ENCODE measurements at regions not wholly inside any gene's neighbourhood (a gene's known extent, or its start where the extent isn't known, plus 50 kb on each side); places are given as distances from the start of the nearest gene placed in this dataset.

- no peak overlapping the region for H3K9ac ChIP-seq (ENCODE audit: insufficient read depth in 1 of 2, low read depth in 2 of 2, low read length in 2 of 2)
- FAIRE-seq (no peak), DNase-seq (ENCODE audit: extremely low read depth in 1 of 4, low spot score in 3 of 4) (no peak), ATAC-seq (no peak)
- no peaks in the 10 kb centered on the region; the same call in 1 of the 2 replicates for H4K20me1 ChIP-seq (replicated peaks; ENCODE audit: control insufficient read depth, insufficient read depth, low read length)
- no peak overlapping the region for H3K4me2 ChIP-seq (ENCODE audit: insufficient read depth, low read length)
- peaks cover 7% of the 10 kb centered on the region for H3K9me1 ChIP-seq (ENCODE audit: control insufficient read depth, insufficient read depth, low read length)
- no peak for TF ChIP-seq XRCC4 (IDR thresholded peaks at IDR 0.05; ENCODE audit: extremely low read depth, insufficient read depth, insufficient read length)
- no peak for TF ChIP-seq ARID4B (CRISPR knock-in tag; IDR thresholded peaks at IDR 0.05)
- TF ChIP-seq SAP30 (IDR thresholded peaks at IDR 0.05; ENCODE audit: borderline replicate concordance, insufficient read depth, low read depth, low read length, poor library complexity, severe bottlenecking): no peak
- in situ Hi-C loops (cut with MboI) (no loop called here), intact Hi-C loops (cut with micrococcal nuclease) (no loop called here)
- peaks cover 0 to 12% of the 10 kb centered on the region in 2 experiments; a peak in 1 of 5 replicates for H3K4me1 ChIP-seq (replicated peaks in 1 of 2; ENCODE audit: control insufficient read depth in 2 of 2, insufficient read depth in 2 of 2, low read length in 2 of 2)
- ChIA-PET POLR2A (interaction anchor here (0.6 kb wide), 1 partner anchor 144 kb away, joined by 3 read pairs; no protein-coding TSS in a partner anchor), CTCF (ENCODE audit: low intra/inter-chr PET ratio) (no interaction called here)
- H3K4me3 ChIP-seq: no peak overlapping the region
- H3K36me3 ChIP-seq (ENCODE audit: control insufficient read depth, insufficient read depth, low read length): no peaks in the 10 kb centered on the region
- BruUV-seq (replicated peaks): no TSS peak
- no peaks in the 10 kb centered on the region for H3K9me3 ChIP-seq (replicated peaks; ENCODE audit: control insufficient read depth, insufficient read depth, low read depth, low read length)
- H3K79me2 ChIP-seq (ENCODE audit: control insufficient read depth, insufficient read depth, low read length): no peaks in the 10 kb centered on the region
- H3K27me3 ChIP-seq (ENCODE audit: control insufficient read depth in 2 of 2, insufficient read depth in 2 of 2, low read length in 2 of 2): peaks cover 28 to 51% of the 10 kb centered on the region in 2 experiments
- H2AFZ ChIP-seq (ENCODE audit: low read depth, low read length): no peak overlapping the region
- WGBS (ENCODE audit: insufficient coverage, low coverage, missing lambda C conversion rate): 1% methylated on average over 7 of the region's 7 CpGs
- H3K27ac ChIP-seq (ENCODE audit: extremely low read depth, low read depth, low read length): no peak overlapping the region
These were observed 75.6 kb upstream of the RNU6ATAC start for GRCh38 chr9:134239939-134240338.
